ENCODE measurements at regions not wholly inside any gene's neighbourhood (a gene's known extent, or its start where the extent isn't known, plus 50 kb on each side); places are given as distances from the start of the nearest gene placed in this dataset.

DNA sequence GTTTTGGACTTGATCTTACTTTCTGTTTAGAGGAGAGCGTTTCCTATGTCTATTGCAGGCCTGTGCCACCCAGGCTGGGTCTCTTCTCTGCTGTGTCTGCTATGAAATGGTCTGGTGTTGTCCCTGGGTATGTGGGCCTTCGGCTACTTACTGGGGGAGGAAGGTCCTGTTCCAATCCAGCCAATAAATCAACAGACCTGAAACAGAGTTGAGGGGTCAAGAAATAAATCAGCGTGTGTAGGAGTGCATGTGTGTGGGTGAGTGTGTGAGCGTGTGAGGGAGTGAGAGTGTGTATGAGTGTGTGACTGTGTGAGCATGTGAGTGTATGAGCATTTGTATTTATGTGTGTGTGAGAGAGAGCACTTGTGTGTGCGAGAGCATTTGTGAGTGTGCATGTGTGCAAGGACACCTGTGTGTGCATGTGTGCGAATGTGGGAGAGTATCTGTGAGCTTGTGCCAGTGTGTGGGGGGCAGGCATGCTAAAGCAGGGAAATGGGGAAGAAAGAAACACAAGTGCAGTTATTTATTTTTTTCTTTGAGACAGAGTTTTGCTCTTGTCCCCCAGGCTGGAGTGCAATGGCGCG lies 86.3 kb upstream of the PMEPA1 start:
- TF ChIP-seq POLR2A (IDR thresholded peaks at IDR 0.05) = no peak
- TF ChIP-seq, protein P1, sequence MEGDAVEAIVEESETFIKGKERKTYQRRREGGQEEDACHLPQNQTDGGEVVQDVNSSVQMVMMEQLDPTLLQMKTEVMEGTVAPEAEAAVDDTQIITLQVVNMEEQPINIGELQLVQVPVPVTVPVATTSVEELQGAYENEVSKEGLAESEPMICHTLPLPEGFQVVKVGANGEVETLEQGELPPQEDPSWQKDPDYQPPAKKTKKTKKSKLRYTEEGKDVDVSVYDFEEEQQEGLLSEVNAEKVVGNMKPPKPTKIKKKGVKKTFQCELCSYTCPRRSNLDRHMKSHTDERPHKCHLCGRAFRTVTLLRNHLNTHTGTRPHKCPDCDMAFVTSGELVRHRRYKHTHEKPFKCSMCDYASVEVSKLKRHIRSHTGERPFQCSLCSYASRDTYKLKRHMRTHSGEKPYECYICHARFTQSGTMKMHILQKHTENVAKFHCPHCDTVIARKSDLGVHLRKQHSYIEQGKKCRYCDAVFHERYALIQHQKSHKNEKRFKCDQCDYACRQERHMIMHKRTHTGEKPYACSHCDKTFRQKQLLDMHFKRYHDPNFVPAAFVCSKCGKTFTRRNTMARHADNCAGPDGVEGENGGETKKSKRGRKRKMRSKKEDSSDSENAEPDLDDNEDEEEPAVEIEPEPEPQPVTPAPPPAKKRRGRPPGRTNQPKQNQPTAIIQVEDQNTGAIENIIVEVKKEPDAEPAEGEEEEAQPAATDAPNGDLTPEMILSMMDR (IDR thresholded peaks at IDR 0.05) = no peak

All from uterus (tissue), 2 donors.